ENCODE measurements at regions not wholly inside any gene's neighbourhood (a gene's known extent, or its start where the extent isn't known, plus 50 kb on each side); places are given as distances from the start of the nearest gene placed in this dataset.
"Not testable (repeated sequence)": the region's sequence is repeated elsewhere in the genome, so short reads cannot be mapped to it uniquely, and the experiment has no call there.

GRCh38 chr3:109702976-109703375, 365.6 kb upstream of the DPPA4 start:
- Histone ChIP-seq H4K8ac (replicated peaks; ENCODE audit: insufficient read length, low read depth, low read length) (no peak overlapping the region), H3K79me2 (ENCODE audit: insufficient read depth, low read length) (no peaks in the 10 kb centered on the region), H2BK20ac (ENCODE audit: low read depth, low read length, poor library complexity, severe bottlenecking) (no peak overlapping the region), H3K56ac (ENCODE audit: insufficient read length, low read depth, low read length) (no peak overlapping the region), H3K23ac (ENCODE audit: insufficient read length, low read depth, low read length) (no peak overlapping the region), H3K4me1 (ENCODE audit: insufficient read depth, low read length) (no peaks in the 10 kb centered on the region), H3K18ac (ENCODE audit: insufficient read length, low read depth, low read length) (no peak overlapping the region), H3K4me2 (ENCODE audit: insufficient read depth, insufficient read length, low read length) (no peak overlapping the region), H3K79me1 (ENCODE audit: insufficient read depth, low read depth, low read length, poor library complexity, severe bottlenecking) (no peaks in the 10 kb centered on the region), H3K4ac (ENCODE audit: low read depth, low read length) (no peak overlapping the region), H3K27me3 (ENCODE audit: insufficient read depth, low read length) (no peaks in the 10 kb centered on the region), H4K91ac (ENCODE audit: insufficient read length, low read depth, low read length) (no peak overlapping the region), H2BK5ac (ENCODE audit: insufficient read length, low read length) (no peak overlapping the region), H2BK12ac (ENCODE audit: insufficient read length, low read depth, low read length) (no peak overlapping the region), H2BK120ac (ENCODE audit: low read depth, low read length, poor library complexity, severe bottlenecking) (no peak overlapping the region), H3K27ac (ENCODE audit: insufficient read length, low read depth, low read length) (no peak overlapping the region), H3K23me2 (ENCODE audit: insufficient read length, low read depth, low read length, poor library complexity, severe bottlenecking) (no peaks in the 10 kb centered on the region), H3K9ac (ENCODE audit: extremely low read depth, insufficient read length, low read length) (no peak overlapping the region), H4K20me1 (ENCODE audit: control insufficient read depth, insufficient read depth, insufficient read length) (no peaks in the 10 kb centered on the region), H4K5ac (ENCODE audit: insufficient read length, low read depth, low read length) (no peak overlapping the region), H2AK5ac (ENCODE audit: insufficient read length, low read length) (no peak overlapping the region), H2AFZ (ENCODE audit: low read length) (no peak overlapping the region), H3T11ph (ENCODE audit: low read length) (no peak overlapping the region), H3K14ac (ENCODE audit: insufficient read depth, low read length) (no peak overlapping the region), H2BK15ac (ENCODE audit: low read depth, low read length) (no peak overlapping the region), H3K9me3 (ENCODE audit: control insufficient read depth, low read depth, low read length) (no peaks in the 10 kb centered on the region)
- no peak overlapping the region for H3K4me3 Mint-ChIP-seq
- H3K4me1 Mint-ChIP-seq, result no peaks in the 10 kb centered on the region
- H3K27me3 Mint-ChIP-seq (ENCODE audit: low read depth), result no peaks in the 10 kb centered on the region
- WGBS (ENCODE audit: extremely low coverage, insufficient read length, low lambda C conversion rate), result no CpG with 5 or more reads among the region's 2 CpGs
- no peak for DNase-seq
- H3K36me3 Mint-ChIP-seq (ENCODE audit: insufficient read depth in 1 of 3, low read depth in 3 of 3), result peaks cover 0 to 4% (median 2%) of the 10 kb centered on the region in 3 experiments; a peak in 2 of 7 replicates
- peaks cover 0 to 4% of the 10 kb centered on the region in 2 experiments; a peak in 4 of 5 replicates for H3K9me3 Mint-ChIP-seq
- no peak for TF ChIP-seq CTCF (conservative IDR thresholded peaks at IDR 0.05)
- no peak overlapping the region for H3K27ac Mint-ChIP-seq

GRCh38 chr3:109705133-109705532, 367.8 kb upstream of the DPPA4 start:
- not testable (repeated sequence) for H3K4me3 Mint-ChIP-seq; H3K14ac ChIP-seq (ENCODE audit: insufficient read depth, low read length); H3K4me1 ChIP-seq (ENCODE audit: insufficient read depth, low read length); H3K56ac ChIP-seq (ENCODE audit: insufficient read length, low read depth, low read length); H3K4me1 Mint-ChIP-seq; H2BK20ac ChIP-seq (ENCODE audit: low read depth, low read length, poor library complexity, severe bottlenecking); H3T11ph ChIP-seq (ENCODE audit: low read length); H3K4me2 ChIP-seq (ENCODE audit: insufficient read depth, insufficient read length, low read length); H2AK5ac ChIP-seq (ENCODE audit: insufficient read length, low read length); H3K4ac ChIP-seq (ENCODE audit: low read depth, low read length); H3K23me2 ChIP-seq (ENCODE audit: insufficient read length, low read depth, low read length, poor library complexity, severe bottlenecking); H4K5ac ChIP-seq (ENCODE audit: insufficient read length, low read depth, low read length); H4K20me1 ChIP-seq (ENCODE audit: control insufficient read depth, insufficient read depth, insufficient read length); H3K23ac ChIP-seq (ENCODE audit: insufficient read length, low read depth, low read length); H3K9ac ChIP-seq (ENCODE audit: extremely low read depth, insufficient read length, low read length); H3K27ac ChIP-seq (ENCODE audit: insufficient read length, low read depth, low read length); H2BK5ac ChIP-seq (ENCODE audit: insufficient read length, low read length); H3K79me2 ChIP-seq (ENCODE audit: insufficient read depth, low read length); H3K27me3 Mint-ChIP-seq (ENCODE audit: low read depth); DNase-seq; H2BK12ac ChIP-seq (ENCODE audit: insufficient read length, low read depth, low read length); H2AFZ ChIP-seq (ENCODE audit: low read length); H4K91ac ChIP-seq (ENCODE audit: insufficient read length, low read depth, low read length); H2BK15ac ChIP-seq (ENCODE audit: low read depth, low read length); H4K8ac ChIP-seq (replicated peaks; ENCODE audit: insufficient read length, low read depth, low read length); H3K18ac ChIP-seq (ENCODE audit: insufficient read length, low read depth, low read length); H3K9me3 ChIP-seq (ENCODE audit: control insufficient read depth, low read depth, low read length); H2BK120ac ChIP-seq (ENCODE audit: low read depth, low read length, poor library complexity, severe bottlenecking); H3K27me3 ChIP-seq (ENCODE audit: insufficient read depth, low read length); H3K79me1 ChIP-seq (ENCODE audit: insufficient read depth, low read depth, low read length, poor library complexity, severe bottlenecking); H3K9me3 Mint-ChIP-seq; H3K36me3 Mint-ChIP-seq (ENCODE audit: insufficient read depth in 1 of 3, low read depth in 3 of 3); H3K27ac Mint-ChIP-seq
- WGBS (ENCODE audit: extremely low coverage, insufficient read length, low lambda C conversion rate), result no CpG with 5 or more reads among the region's 1 CpG

Measured in H9 (cell line).